ENCODE measurements at regions not wholly inside any gene's neighbourhood (a gene's known extent, or its start where the extent isn't known, plus 50 kb on each side); places are given as distances from the start of the nearest gene placed in this dataset.

DNA sequence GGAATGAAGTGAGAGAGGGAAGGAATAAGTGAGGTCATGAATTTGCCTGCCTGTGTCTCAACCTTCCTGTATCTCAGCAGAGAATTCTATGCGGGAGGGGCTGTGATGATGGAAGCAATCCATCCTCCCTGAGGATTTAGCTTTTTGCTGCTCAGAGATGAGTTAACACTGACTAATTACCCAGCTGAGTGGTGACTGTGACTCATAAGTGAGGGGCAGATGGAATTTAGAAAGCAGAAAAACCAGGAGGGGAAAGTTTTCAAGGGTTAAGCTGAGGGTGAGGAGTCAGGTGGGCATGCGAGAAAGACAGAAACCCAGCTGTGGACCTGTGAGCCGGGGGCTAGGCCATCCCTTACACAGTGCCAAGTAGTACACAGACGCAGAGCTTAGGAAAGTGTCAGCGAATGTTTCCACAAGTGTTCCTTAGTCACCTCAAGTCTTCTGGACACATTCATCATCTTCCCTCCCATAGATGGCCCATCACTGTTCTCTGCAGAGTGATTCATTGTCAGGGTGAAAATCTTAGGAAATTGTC lies 277.9 kb downstream of the IPO8 start:
- TF ChIP-seq, protein P1, sequence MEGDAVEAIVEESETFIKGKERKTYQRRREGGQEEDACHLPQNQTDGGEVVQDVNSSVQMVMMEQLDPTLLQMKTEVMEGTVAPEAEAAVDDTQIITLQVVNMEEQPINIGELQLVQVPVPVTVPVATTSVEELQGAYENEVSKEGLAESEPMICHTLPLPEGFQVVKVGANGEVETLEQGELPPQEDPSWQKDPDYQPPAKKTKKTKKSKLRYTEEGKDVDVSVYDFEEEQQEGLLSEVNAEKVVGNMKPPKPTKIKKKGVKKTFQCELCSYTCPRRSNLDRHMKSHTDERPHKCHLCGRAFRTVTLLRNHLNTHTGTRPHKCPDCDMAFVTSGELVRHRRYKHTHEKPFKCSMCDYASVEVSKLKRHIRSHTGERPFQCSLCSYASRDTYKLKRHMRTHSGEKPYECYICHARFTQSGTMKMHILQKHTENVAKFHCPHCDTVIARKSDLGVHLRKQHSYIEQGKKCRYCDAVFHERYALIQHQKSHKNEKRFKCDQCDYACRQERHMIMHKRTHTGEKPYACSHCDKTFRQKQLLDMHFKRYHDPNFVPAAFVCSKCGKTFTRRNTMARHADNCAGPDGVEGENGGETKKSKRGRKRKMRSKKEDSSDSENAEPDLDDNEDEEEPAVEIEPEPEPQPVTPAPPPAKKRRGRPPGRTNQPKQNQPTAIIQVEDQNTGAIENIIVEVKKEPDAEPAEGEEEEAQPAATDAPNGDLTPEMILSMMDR (IDR thresholded peaks at IDR 0.05): no peak
- TF ChIP-seq POLR2A (IDR thresholded peaks at IDR 0.05): no peak

Measured in testis (tissue), 2 donors.